Transverse colon (tissue), 4 donors: ENCODE measurements at regions not wholly inside any gene's neighbourhood (a gene's known extent, or its start where the extent isn't known, plus 50 kb on each side); places are given as distances from the start of the nearest gene placed in this dataset.

ENCODE experiments used
- DNase-seq: peaks from one replicate; pipeline ENCODE4 v3.0.0-alpha.2; 2019
- H3K27ac ChIP-seq, 4 donors: fragments of 200-600 bp; sonication (generic); 2 replicates each; pipeline ENCODE4 v1.5.1; 2016 to 2018; ENCODE audit warnings: inconsistent platforms in 4 of 4
- H3K27me3 ChIP-seq: fragments of 200-600 bp; sonication (generic); 2 replicates; pipeline ENCODE4 v1.5.1; 2017; ENCODE audit warnings: inconsistent platforms
- H3K36me3 ChIP-seq, 4 donors: fragments of 200-600 bp; sonication (generic); 2 replicates each; pipeline ENCODE4 v1.5.1; 2017 to 2019; ENCODE audit warnings: inconsistent platforms in 4 of 4
- H3K4me1 ChIP-seq, 4 donors: fragments of 200-600 bp; sonication (generic); 2 replicates each; pipeline ENCODE4 v1.5.1; 2017 to 2020; ENCODE audit warnings: inconsistent platforms in 4 of 4
- H3K4me3 ChIP-seq, 4 donors: fragments of 200-600 bp; sonication (generic); 1 replicate in 1 of 4; 2 replicates in 3 of 4; pipeline versions ENCODE4 v1.5.1 to v1.6.1; 2017 to 2019; ENCODE audit warnings: inconsistent platforms in 4 of 4
- H3K9me3 ChIP-seq, 2 donors: fragments of 200-600 bp; sonication (generic); 2 replicates each; pipeline ENCODE4 v1.5.1; 2017 to 2019; ENCODE audit warnings: inconsistent platforms in 2 of 2
- EP300 ChIP-seq: sonication (generic); formaldehyde crosslinking; IDR thresholded peaks from one replicate; pipeline ENCODE4 v1.6.1; 2017; ENCODE audit warnings: antibody characterized with exemption, low read depth
- POLR2A ChIP-seq: fragments of 450-650 bp; IDR thresholded peaks from one replicate; pipeline ENCODE4 v1.6.1; 2016; ENCODE audit warnings: antibody characterized with exemption, mild to moderate bottlenecking, moderate library complexity
- POLR2AphosphoS5 ChIP-seq, 3 donors: sonication (generic); formaldehyde crosslinking; IDR thresholded peaks; one replicate each; pipeline ENCODE4 v1.6.1; 2016; ENCODE audit warnings: antibody characterized with exemption in 3 of 3
- WGBS, 2 donors: methylation state at CpG; one replicate each; pipeline ENCODE4 v1.1.5; 2018; ENCODE audit warnings: low coverage in 1 of 2; 5-methylcytosine and 5-hydroxymethylcytosine counted together
- in situ Hi-C, 4 donors: fragments of 200-750 bp; cut with MboI; loops; one replicate each; pipeline versions ENCODE4 v1.15.0 to v1.15.1; 2017; ENCODE audit warnings: low sequenced_read_pairs in 3 of 4, low pct_ligation_motif_present in 1 of 4, low pct_unique_long_range_greater_than_20kb in 1 of 4
- intact Hi-C: fragments of 100-400 bp; cut with DNase I; formaldehyde crosslinking; loops from one replicate; pipeline ENCODE4 v1.15.1; 2023; ENCODE audit warnings: low total_unique reads
- TF ChIP-seq, protein P1 (sequence below), 5 experiments: fragments of 200-600 bp in 3 of 5; fragments of 450-650 bp in 2 of 5; sonication (generic) in 3 of 5; IDR thresholded peaks; 1 replicate in 2 of 5; 2 replicates in 3 of 5; pipeline ENCODE4 v1.5.1; 2016 to 2017; ENCODE audit warnings: antibody characterized with exemption in 5 of 5, inconsistent platforms in 3 of 5, mild to moderate bottlenecking in 2 of 5, moderate library complexity in 1 of 5

- no peaks in the 10 kb centered on the region for H3K36me3 ChIP-seq
- H3K27me3 ChIP-seq = no peaks in the 10 kb centered on the region
- in situ Hi-C loops = no loop called here
- 70 to 91% methylated on average over 1 to 2 of the region's 2 CpGs for WGBS, 2 donors
- no peaks in the 10 kb centered on the region for H3K9me3 ChIP-seq
- H3K4me3 ChIP-seq = no peak overlapping the region
- H3K4me1 ChIP-seq = no peaks in the 10 kb centered on the region
- no peak for DNase-seq
- intact Hi-C loops = no loop called here
- TF ChIP-seq EP300 (no peak), POLR2AphosphoS5 (IDR thresholded peaks at IDR 0.05) (no peak), POLR2A (no peak)
- TF ChIP-seq, protein P1, sequence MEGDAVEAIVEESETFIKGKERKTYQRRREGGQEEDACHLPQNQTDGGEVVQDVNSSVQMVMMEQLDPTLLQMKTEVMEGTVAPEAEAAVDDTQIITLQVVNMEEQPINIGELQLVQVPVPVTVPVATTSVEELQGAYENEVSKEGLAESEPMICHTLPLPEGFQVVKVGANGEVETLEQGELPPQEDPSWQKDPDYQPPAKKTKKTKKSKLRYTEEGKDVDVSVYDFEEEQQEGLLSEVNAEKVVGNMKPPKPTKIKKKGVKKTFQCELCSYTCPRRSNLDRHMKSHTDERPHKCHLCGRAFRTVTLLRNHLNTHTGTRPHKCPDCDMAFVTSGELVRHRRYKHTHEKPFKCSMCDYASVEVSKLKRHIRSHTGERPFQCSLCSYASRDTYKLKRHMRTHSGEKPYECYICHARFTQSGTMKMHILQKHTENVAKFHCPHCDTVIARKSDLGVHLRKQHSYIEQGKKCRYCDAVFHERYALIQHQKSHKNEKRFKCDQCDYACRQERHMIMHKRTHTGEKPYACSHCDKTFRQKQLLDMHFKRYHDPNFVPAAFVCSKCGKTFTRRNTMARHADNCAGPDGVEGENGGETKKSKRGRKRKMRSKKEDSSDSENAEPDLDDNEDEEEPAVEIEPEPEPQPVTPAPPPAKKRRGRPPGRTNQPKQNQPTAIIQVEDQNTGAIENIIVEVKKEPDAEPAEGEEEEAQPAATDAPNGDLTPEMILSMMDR (IDR thresholded peaks at IDR 0.05) = no peak
- no peak overlapping the region for H3K27ac ChIP-seq
These were observed 224.3 kb upstream of the FOXA2 start for GRCh38 chr20:22808628-22809027.

DNA sequence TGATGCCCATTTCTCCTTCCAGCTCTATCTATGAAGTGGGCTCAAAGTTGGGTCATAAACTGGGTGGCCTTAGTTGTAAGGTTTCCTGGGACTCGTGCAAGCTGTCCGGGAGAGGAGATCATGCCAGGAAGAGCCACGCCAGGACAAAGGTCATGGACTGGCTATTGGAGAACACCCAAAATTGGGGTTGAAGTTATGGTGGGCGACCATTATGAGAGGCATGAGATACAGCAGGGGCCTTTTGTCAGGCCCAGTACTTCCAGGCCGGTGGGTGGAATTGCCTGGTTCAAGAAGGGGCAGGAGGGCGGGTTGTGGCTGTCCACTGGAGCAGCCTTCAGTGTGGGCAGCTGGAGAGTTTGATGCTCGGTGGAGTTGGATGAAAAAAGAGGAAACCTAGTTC, 225.1 kb upstream of the SSTR4 start:
- in situ Hi-C loops = no loop called here
- TF ChIP-seq EP300 (no peak), POLR2AphosphoS5 (IDR thresholded peaks at IDR 0.05) (no peak), POLR2A (no peak)
- TF ChIP-seq, protein P1 (IDR thresholded peaks at IDR 0.05) = no peak
- Histone ChIP-seq H3K36me3 (no peaks in the 10 kb centered on the region), H3K4me3 (no peak overlapping the region), H3K4me1 (no peaks in the 10 kb centered on the region), H3K9me3 (no peaks in the 10 kb centered on the region), H3K27me3 (no peaks in the 10 kb centered on the region), H3K27ac (no peak overlapping the region)
- 70 to 89% methylated on average over 5 to 7 of the region's 7 CpGs for WGBS, 2 donors
- intact Hi-C loops = no loop called here
- no peak for DNase-seq

- Histone ChIP-seq H3K27me3 (no peaks in the 10 kb centered on the region), H3K4me3 (no peak overlapping the region), H3K27ac (no peak overlapping the region), H3K9me3 (no peaks in the 10 kb centered on the region), H3K4me1 (no peaks in the 10 kb centered on the region), H3K36me3 (no peaks in the 10 kb centered on the region)
- 76 to 80% methylated on average over 4 to 11 of the region's 11 CpGs for WGBS, 2 donors
- TF ChIP-seq POLR2AphosphoS5 (IDR thresholded peaks at IDR 0.05) (no peak), EP300 (no peak), POLR2A (no peak)
- TF ChIP-seq, protein P1 (IDR thresholded peaks at IDR 0.05) = no peak
- DNase-seq = no peak
- in situ Hi-C loops (no loop called here), intact Hi-C loops (no loop called here)
These were observed 224.2 kb upstream of the SSTR4 start for GRCh38 chr20:22810626-22811569.

- DNase-seq = no peak
- WGBS, 2 donors = 38 to 58% methylated on average over 8 to 9 of the region's 9 CpGs
- H3K27ac ChIP-seq = no peak overlapping the region
These were observed 220.5 kb upstream of the SSTR4 start for GRCh38 chr20:22814471-22815205.

More at GRCh38 chr20:22814471-22815205, 220.5 kb upstream of the SSTR4 start:
- TF ChIP-seq, protein P1 (IDR thresholded peaks at IDR 0.05) = no peak
- no peak for TF ChIP-seq POLR2AphosphoS5 (IDR thresholded peaks at IDR 0.05)
- Histone ChIP-seq H3K4me1 (no peaks in the 10 kb centered on the region), H3K36me3 (no peaks in the 10 kb centered on the region), H3K9me3 (no peaks in the 10 kb centered on the region), H3K4me3 (no peak overlapping the region), H3K27me3 (no peaks in the 10 kb centered on the region)
- in situ Hi-C loops = no loop called here
- intact Hi-C loops = no loop called here
